ENCODE measurements at regions not wholly inside any gene's neighbourhood (a gene's known extent, or its start where the extent isn't known, plus 50 kb on each side); places are given as distances from the start of the nearest gene placed in this dataset.
A peak's percentile ranks its signal among the peaks of the same experiment; 100 is the strongest.
"Not testable (repeated sequence)": the region's sequence is repeated elsewhere in the genome, so short reads cannot be mapped to it uniquely, and the experiment has no call there.

DNA sequence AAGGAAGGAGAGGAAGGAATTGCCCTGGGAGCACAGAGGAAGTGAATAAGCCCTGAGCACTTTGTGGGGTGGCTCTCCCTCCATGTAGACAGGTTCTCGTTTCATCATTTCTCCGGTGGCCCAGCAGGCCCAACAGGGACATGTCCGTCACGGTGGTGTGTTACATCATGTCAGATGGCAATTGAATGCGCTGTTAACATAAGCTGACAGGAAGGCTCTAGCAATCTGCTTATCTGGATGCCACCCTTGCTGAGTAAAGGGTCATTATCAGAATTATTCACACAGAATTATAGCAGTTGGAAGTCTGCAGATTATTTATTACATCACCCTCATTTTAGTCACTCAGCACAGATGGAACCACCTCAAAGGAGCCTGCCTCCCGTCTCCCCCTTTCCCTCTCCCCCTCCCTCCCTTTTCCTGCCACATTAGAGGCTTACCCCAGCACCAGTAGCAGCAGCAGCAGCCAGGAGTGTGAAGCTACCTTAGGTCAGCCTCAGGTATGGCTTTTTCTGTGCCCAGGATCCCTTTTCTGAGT, 124.3 kb upstream of the TRIM2 start:
- DNase-seq = no peak

DNA sequence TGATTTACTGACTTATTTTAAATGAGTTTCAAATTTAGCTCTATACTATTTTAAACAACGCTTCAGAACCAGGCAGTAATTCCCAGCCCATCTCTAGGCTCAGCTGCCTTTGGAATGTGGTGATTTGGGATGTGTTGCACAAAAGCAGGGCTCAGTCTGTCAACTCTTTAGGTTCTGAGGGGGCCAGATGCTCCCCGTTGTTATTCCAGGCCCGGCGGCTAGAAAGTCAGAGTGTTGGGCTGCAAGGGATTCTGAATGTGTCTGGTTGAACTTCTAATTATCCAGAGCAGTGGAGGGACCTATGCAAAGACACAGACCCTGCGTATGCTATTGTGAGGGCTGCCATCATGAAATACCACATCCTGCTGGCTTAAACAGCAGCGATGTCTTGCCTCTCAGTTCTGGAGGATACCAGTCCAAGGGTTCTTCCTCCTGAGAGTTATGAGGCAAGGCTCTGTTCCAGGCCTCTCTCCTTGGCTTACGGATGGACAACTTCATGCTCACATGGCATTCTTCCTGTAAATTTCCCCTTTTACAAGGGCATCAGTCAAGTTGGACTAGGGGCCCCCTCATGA, 123.2 kb upstream of the TRIM2 start:
- DNase-seq = no peak

DNA sequence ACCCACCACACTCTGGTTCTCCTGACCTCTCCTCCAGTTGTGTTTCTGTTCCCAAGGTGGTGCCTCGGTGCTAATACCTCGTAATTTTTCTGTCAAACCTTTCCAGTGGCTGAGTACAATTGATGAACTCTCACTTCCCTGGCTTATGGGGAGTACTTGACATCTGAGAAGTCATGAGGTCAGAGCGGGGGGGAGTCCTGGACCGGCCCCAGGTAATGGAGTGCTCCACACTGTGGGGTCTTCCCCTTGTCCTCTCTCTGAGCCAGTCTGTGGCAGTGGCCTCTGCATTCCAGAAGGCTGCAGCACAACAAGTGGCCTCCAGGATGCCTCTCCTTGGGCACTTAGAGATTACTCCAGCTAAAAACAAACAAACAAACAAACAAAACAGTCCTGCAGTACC, 122.5 kb upstream of the TRIM2 start:
- DNase-seq = peak; percentile 11

DNA sequence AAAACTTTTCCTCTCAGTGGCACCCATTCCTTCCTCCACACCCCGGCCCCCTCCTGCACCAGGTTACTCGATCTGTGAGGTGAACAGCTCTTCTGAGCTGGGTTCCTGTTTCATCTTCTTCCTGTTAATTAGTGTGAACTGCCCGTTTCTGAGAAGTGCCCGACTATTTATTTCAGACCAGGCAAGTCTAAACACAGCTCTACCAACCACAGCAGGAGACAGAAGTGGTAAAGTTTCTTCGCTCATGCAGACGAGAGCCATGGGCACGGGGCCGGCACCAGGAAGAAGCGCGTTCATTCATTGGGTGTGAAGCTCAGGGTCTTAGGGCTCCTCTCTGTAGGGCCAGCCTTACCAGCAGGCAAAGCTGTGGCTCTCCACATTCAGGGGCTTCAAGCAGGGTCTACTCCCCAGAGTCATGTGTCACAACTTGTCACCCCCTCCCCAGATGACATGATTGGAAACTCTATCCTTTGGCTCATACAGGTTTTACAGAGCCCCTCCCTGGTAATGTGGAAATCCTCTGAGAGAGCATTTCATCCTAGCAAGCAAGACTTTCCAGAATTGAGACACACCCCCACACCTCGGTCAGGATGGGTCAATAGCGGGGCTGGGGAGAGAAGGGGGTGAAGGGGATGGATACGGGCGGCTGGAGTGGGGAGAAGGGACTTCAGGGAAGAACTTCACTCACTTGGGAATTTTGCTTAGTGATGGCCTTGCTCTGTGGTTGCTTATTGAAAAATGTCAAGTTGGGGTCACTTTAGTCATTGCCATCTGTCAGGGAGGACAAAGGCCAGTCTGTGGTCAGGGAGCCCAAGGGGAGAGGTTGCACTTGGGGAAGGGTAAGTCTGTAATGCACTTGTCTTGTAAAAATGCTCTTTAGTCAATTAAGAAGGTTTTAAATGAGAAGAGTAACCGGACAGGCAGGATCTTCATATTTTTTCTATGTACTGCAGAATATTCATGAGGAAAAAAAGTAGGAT, 121.6 kb upstream of the TRIM2 start:
- DNase-seq = peak; percentile 62

DNA sequence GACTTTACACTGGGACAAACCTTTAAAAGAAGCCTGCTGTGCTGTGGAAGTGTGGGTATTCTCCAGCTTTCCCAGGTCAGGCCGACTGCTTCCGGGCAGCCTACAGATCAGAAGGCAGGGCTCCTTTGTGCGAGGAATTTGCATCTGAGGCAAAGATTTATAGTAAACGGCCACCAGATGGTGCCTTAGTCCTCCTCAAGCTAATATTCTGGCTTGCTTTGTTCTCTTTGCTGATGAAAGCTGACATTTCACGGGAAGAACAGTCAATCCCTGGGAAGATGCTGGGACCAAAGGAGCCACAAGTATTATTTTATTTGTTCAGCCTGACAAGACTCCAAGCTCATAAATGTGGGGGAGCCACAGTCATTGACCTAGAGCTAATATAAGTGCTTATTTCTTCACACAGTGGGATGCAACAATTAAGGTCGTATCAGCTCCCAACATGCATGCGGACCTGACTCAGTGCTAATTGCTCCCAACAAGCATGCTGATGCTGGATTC, 120.7 kb upstream of the TRIM2 start:
- DNase-seq = peak; percentile 72

DNA sequence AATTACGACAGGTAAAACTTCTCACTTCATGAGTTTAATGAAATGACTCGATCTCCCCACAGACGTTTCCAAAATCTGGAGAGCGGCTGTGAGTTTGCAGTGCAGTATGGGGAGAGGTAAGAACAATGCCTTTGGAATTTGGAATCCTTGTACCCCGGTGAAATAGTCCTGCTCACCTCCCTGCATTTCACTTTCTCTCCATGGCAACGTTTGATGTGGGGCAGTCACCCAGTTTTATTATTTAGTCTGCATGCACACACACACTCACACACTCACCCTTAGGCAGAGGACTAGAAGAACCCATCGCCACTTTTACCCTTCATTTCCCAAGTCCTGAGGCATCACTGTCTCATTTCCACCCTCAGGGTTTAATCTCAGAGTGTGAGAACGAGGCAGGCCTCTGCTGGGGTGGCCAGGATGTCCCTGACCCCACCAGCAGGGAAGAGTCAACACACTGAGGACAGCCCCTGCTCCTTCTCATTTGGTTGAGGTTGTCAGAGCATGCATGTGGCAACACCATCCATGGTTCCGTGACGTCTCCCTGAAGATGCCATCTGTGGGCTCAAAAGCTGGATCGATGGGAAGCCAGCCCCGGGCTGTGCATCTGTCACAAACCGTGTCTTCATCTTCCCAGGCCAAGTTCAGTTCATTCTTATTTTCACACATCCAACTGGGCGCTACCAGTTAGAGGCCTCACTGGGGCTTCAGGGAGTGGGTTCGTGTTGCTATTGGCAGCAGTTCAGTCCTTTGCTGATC, 119.8 kb upstream of the TRIM2 start:
- no peak for DNase-seq

DNA sequence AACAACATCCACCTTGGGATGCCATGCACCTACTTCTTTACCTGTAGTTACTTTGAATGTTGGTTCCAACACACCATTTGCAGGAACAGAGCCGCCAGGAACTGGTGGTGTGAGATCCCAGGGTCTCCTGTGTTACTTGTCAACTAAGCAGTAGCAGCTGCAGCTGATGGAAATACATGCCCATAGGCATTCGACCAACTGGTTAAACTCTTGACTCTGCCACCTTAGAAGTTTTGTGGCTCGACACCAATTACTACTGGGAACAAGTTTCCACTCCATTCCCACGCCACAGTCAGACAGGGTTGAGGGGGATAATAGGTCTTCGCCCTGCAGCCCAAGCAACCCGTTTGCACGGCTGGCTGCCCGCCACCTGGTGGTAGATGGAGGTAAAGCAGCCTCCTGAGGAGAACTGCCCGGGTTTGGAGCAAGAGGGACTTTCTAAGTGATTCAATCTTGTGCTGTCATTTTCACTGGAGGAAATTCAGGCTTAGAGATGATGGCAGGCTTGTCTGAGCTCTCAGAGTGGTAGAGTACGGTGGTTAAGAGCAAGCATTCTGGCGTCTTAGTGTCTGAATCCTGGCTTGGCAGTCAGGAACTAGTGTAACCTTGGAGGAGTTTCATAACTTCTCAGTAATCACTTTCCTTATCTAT, 119.1 kb upstream of the TRIM2 start:
- DNase-seq = peak; percentile 5

DNA sequence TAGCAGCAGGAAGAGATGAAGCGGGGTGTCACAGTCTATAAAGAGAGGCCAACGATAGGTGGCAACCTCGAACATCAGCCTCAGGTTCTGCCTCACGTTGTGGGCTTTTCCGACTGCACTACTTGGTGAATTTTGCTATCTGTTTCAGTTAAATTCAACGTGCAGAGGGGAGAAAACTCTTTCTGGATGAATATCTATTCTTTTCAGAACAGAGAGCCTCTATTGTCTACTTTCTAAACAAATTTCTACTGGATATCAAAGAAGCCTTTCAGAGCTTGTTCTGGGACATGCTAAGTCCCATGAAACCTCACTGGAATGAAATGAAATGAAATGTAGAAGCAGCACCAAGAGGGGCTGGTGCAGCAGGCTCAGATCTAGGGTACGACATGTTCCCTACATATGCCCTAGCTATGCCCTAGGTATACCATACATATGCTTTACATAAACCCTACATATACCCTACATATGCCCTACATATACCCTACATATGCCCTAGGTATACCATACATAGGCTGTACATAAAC, 116.5 kb upstream of the TRIM2 start:
- DNase-seq = no peak

DNA sequence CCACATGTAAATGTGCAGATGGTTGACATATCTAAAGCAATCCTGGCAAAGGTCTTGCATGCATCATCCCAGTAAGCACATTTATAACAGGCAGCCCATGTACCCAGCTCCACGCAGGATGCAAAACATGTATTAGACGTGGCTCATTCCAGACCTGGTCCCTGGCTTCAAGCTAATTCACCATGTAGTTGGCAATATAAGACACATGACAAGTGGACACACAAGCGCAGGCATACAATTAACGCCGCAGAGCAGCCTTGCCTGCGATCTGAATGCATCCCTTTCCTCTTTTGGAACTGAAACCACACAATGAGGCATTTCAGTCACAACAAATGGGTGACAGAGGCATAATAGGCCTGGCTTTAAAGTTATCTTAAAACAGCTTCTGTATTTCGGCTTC, 114.5 kb upstream of the TRIM2 start:
- DNase-seq = no peak

DNA sequence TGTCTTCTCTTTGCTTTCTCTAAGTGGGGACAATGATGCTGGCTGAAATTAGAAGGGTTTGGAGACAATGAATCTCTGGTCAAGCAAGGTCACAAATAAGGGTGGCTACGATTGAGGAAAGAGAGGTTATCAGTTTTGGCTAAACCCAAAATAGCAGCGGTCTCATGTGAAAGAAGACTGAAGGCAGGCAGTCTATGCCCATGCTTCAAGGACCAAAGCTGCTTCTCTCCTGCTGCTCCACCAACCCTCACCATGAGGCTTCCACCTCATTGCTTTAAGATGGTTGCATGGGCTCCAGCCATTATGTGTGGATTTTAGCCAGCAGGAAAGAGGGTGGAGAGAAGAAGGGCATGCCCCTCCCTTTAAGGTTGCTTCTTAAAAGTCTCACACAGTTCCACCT, 114.1 kb upstream of the TRIM2 start:
- no peak for DNase-seq

DNA sequence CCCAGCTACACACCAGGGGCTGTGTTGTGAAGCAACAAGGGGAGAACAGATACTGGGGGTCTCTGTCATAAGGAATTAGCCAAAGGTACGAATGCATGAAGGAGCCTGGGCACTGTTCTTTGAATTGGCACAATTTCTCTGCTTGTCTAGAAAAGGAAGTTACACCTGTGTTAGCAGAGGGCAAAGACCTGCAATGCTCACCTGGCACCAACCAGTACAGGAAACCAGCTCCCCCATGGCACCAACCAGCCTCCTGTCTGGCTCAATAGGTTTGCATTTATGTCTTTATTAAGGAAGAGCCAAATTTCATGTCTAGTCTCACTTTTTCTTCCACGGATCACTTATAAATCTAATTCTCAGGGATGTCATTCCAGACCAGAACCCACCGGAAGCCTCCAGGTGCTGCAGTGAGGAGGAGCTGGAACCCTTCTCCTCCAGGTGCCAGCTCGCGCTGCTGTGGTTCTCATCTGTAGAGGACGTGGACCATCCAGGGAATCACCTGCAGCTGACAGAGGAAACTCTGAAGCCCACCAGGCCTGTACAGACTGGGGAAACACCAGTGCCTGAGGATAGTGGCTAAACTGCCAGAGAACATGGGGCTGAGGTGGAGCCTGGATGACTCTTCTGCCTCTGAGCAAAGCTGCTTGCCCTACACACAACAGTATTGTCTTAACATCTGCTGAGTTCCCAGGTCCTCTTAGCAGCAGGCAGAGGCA, 113.4 kb upstream of the TRIM2 start:
- no peak for DNase-seq

DNA sequence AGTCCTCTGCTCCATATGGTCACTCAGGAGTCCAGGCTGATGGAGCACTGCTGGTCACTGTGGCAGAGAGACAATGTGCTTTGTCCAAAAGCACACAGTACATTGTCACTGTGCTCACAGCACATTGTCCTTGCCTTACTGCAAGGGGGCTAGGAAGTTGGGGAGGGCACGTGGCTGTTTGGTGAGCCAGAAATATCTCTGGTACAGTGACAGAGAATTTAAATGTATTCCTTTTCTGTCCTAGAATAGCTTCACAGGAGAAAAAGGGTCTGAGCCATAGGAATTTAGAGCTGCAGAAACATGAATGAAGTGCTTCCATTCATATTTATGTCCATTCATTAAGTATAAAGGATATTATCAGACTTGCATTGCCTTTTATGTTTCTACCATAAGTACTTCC, 110.8 kb upstream of the TRIM2 start:
- no peak for DNase-seq

DNA sequence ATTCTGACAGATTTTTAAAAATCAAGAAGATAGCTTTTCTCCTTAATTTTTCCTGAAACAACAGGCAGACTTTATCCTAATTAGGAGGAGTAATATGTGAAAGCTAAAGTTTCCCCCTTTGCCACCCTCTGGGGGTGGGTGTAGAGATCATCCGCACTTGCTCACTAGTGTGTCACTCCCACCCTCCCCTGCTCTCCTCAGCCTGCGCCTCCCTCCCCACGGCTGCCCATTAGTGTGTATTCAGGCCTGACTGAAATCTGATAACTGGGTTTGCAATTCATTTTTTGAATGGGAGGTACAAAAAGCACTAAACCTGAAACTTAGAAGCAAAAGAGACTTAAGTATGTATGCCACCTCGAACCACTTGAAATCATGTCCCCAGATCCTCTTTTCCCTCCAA, 110.4 kb upstream of the TRIM2 start:
- DNase-seq = no peak

DNA sequence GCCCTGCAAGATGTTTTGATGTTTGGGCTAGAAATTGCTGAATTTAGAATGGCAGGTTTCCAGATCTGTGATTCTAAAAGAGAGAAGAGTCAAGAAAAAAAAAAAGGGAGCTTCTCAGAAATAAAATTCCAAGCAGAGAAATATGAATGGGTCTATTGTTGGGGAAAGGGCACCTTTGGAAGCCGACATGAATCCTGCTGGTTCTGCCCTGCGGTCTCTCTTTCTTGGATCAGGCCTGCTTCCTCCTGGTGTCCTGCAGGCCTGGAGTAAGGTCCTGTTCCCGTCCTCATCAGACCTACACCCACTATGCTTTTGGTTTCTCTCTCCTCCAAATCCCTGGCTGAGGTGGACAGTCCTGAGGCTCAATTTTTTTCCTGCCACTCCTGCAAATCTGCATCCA, 109.8 kb upstream of the TRIM2 start:
- no peak for DNase-seq

DNA sequence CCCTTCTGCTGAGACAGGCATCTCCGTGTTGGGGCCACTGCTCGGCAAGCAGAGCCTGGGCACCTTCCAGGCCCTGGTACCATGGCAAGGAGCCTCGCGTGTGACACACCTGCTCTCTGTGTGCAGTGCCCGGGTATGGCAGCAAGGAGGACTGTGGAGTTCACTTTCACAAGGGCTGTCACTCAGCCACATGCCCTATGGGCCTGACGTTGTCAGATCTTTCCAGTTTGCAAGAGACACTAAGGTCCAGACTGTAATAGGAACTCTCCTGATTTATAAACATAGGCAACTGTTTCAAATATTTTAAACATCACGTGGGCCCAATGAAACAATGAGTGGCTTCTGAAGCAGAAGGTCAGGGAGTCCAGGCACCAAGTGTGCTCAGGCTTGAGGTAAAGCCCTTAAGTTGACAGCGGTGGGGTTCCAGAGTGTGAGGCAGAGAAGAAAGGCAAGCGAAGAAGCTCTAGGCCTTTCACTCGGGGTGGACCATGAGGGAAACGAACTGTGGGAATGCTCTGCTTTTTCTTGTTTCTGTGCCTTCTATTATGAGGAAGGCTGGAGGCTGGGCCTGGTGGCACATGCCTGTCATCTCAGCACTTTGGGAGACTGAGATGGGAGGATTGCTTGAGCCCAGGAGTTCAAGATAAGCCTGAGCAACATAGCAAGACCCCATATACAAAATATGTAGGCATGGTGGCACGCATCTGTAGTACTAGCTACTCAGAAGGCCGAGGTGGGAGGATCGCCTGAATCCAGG, 108.6 kb upstream of the TRIM2 start:
- DNase-seq = no peak

DNA sequence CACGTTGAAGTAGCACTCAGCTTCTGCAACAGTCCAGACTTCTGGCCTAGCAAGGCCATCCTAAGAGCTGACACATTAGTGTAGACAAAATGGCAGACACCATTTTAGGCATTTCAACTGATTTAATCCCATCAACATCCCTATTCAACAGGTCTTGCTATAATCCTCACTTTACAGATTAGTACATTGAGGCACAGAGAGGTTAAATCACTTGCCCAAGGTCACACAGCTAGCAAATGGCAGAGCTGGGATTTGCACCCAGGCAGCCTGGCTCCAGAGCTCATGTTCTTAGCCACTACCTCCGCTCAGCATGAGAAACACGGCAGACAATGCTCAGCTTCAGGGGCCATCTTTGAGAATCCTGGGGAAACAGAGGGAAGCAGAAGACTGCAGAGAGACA, 107.9 kb upstream of the TRIM2 start:
- no peak for DNase-seq

DNA sequence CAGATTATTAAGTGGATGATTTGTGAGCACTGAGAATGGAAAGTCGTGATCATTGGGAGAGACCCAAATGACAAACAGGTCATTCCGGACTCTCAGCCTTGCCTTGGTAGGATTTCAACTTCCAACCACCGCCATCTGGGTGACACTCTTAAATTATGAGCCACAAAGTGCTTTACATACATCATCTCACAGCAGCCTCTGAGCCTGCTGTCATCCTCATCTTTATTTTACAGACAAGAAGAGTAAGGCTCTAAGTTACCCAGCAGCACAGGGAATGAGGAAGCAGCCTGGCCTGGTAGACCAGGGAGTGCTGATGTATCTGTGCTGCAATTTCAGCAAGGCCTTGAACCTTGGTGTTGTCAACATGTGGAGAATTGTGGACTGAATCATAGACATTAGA, 105.8 kb upstream of the TRIM2 start:
- DNase-seq = no peak

DNA sequence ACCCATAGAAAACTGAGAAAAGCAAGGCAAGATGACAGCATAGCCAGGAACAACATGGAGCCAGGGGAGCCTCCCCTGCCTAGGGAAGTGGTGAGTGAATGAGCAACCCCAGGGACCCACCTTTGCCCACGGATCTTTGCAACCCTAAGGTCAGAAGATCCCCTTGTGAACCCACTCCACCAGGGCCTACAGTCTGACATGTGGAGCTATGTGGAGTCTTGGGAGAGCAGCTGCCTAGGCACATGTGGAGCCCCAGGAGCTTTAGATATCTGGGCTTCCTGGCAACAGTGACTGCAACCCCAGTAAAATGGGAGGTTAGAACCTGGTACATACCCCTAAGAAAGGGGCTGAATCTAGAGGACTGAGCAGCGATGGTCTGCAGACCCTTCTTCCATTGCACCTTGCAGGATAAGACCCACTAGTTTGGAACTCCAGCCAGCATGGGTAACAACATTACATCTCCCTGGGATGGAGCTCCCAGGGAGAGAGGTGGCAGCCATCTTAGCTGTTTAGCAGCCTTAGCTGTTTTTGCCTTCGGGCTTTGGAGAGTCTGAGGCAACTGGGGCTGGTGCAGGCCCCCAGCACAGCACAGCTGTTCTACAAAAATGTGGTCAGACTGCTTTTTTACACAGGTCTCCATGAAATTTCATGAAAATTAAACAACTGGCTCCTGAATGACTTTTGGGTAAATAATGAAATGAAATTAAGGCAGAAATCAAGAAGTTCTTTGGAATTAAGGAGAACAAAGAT, 104.7 kb upstream of the TRIM2 start:
- no peak for DNase-seq

DNA sequence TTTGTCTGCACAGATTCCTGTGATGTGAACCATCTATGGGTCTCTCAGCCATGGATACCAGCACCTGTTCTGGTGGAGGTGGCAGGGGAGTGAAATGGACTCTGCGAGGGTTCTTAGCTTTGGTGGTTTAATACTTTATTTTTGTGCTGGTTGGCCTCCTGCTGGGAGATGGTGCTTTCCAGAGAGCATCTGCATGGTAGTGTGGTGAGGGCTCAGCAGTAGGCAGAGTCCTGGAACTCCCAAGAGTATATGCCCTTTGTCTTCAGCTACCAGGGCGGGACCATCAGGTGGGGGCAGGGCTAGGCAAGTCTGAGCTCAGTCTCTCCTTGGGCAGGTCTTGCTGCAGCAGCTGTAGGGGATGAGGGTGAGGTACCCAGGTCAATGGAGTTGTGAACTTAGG, 97.5 kb upstream of the TRIM2 start:
- not testable (repeated sequence) for DNase-seq

DNA sequence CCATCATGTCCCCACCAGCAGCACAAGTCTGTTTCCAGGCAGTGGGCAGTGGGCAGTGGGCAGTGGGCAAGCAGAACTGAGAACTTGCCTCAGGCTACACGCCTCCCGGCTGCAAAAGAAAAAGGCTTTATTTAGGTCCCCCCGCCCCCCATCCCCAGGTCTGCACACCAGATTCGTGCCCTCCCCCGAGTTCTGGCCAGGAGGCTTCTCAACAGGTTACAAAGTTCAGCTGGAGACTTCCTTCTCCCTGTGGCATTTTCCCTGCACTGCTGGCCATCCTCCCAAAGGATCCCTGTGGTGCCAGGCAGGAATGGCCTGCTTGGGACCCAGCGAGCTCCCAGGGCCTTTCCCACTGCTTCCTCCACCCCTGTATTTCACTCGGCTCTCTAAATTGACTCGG, 97.0 kb upstream of the TRIM2 start:
- no peak for DNase-seq

All from DMS79 treated with DMSO at 0.1 percent for 48 hours (cell line).